NK-92 (cell line): ENCODE measurements at regions not wholly inside any gene's neighbourhood (a gene's known extent, or its start where the extent isn't known, plus 50 kb on each side); places are given as distances from the start of the nearest gene placed in this dataset.

ENCODE experiments used
- DNase-seq: peaks from one replicate; lab custom pipeline; 2025; ENCODE audit not compliant: unreplicated experiment; lab: John Stamatoyannopoulos, UW

GRCh38 chr15:39320886-39321285, 260.0 kb upstream of the THBS1 start:
- no peak for DNase-seq

GRCh38 chr15:39321977-39322376, 258.9 kb upstream of the THBS1 start:
- no peak for DNase-seq

GRCh38 chr15:39323157-39323556, 257.7 kb upstream of the THBS1 start:
- DNase-seq, result no peak

DNA sequence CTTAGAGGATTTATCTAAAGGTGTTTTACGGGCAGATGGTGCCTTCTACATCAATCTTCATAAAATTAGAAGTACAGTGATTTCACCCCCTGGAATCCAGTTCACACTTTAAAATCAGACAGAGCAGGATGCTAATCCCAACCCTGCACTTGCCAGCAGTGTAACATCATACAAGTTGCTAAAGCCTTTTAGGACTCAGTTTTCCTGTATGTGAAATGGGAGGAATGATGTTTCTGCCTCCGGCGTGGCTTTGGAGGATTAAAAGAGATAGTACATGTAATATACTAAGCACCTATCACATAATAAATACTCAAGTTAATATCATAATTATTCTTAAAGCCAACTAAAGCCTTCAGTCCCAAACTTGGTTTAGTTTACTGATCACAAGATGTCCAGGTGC, 257.2 kb upstream of the THBS1 start:
- no peak for DNase-seq

DNA sequence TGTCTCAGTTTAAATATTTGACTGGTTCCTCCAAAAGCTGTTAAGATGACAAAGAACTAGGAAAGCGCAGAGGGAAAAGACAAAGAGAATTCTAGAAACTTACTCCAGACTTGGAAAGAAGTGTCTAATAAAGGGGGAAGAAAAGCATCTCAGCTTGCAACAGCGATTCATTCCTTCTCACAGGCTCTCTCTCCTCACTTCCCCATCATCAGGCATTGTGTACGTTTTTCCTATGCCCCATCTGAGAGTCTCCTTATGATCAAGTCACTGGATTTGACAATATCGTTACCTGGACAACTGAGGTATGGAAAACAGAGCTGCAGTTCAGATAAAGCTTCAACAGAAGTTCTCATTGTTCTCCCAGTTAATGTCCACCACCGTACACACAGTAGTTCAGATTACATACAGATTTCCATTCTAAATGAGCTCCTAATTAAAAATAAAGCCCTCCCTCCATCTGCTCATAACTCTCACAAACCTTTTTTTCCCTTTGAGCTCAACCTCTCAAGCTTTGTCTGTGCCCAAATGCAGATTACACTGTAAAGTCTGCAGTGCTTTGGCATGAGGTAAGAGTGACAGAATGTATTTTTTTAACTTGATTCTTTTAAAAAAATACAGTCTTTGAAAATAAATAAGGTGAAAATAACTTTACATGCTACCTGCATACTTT, 254.4 kb upstream of the THBS1 start:
- DNase-seq, result no peak

- DNase-seq, result no peak
Measured at GRCh38 chr15:39327005-39327730, 253.7 kb upstream of the THBS1 start.

GRCh38 chr15:39330061-39330460, 250.8 kb upstream of the THBS1 start:
- DNase-seq, result no peak

DNA sequence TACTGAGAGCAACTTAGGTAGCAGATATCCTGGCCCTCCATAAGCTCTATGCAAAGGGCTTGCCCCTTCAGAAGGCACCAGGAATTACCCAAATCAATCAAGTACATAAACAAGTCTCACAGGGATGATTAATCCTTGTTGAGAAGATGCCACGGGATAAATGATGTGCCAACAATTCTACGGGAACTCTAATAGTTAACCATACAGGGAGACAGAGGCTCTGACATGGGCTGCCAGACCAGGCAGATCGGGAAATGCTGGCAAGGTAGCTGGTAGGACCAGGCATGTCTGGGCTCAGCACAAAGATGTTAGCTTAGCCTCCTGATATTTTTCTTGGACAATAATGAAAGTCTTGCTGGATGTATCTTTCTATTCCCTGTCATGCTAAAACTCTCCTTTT, 249.3 kb upstream of the THBS1 start:
- DNase-seq, result no peak

- DNase-seq, result no peak
Measured at GRCh38 chr15:39332846-39333245, 248.0 kb upstream of the THBS1 start.

DNA sequence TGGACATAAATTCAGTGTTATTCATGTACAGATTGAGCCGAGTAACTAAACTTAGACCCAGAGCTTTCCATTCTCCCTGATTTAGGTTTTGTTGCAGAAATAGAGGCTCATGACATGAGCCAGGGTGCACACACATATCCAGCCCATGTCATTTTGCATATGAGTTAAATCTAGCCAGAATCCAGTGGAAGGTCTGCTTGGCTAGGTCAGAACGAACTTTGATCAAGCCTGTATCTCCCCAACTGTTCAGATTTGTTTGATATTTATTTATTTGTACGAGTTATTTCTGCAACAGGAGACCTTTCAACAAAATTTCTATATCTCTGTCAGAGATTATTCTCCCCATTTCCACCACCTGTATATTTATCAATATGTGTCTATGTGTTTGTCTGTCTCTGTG, 247.5 kb upstream of the THBS1 start:
- DNase-seq, result no peak

GRCh38 chr15:39333896-39334295, 247.0 kb upstream of the THBS1 start:
- no peak for DNase-seq

DNA sequence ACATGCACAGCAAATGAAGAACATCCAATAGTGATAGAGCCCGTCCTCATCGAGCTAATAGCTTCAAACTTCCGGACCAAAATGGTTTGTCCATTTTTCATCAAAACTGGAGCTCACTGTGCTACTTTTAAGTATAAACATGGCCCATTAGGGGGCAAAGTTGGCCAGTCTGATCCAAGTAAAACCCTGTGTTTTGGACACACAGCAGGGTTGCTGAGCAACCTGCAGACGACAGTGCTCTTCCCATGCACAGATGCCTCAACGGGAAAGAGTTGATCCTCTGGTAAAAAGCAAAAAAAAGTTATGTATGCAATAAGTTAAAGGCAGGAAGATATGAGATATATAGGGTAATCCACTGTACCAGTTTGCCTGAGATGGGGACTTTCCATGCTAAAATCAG, 244.0 kb upstream of the THBS1 start:
- no peak for DNase-seq

DNA sequence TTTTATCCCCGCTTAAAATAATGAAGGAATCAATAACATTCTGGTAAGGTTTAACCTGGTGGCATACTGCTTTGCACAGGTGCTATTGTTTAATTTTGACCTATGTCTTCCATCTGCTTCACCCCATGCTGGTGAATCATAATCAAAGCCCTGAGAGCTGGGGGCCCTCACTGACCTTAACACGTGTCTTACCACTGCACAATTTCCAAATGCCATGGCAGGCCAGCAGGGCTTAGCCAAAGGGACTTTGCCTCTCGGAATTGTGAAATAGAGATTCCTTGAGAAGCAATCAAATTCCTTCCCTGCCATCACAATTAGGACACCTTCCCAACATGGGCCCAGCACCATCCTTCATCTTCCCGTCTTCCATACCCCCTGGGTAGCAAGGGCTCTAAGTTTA, 242.6 kb upstream of the THBS1 start:
- no peak for DNase-seq

DNA sequence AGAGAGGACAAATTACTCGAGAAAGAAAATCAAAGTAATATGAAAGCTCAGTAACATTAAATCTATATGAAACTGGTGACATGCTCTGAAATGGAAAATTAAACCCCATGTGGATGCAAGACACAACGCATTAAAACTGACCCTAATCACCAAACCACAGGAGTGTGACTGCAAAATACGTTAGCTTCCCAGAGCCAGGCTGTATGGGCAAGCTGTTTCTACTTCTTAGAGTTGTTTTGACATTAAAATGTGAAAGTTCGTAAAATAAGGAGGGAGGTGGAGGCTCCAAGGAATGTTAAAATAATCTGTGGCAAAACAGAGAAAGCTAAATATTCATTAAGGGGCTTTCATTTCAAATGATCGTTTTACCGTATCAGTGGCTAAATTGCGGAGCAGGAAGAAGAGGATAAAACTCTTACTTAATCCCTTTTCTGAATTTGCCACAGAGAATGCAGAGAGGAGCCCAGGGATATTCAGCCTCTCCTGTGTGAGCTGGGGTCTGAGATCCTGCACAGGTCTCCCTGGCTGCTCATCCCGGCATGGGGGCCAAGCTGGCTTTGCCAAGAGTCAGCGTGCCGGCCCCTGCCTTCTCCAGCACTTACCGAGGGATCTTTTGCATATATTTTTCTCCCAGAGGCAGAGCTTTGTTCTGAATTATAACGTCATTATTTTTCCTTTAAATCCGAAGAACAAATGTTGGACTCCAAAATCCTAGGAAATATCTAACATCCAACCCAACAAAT, 239.8 kb upstream of the THBS1 start:
- no peak for DNase-seq

DNA sequence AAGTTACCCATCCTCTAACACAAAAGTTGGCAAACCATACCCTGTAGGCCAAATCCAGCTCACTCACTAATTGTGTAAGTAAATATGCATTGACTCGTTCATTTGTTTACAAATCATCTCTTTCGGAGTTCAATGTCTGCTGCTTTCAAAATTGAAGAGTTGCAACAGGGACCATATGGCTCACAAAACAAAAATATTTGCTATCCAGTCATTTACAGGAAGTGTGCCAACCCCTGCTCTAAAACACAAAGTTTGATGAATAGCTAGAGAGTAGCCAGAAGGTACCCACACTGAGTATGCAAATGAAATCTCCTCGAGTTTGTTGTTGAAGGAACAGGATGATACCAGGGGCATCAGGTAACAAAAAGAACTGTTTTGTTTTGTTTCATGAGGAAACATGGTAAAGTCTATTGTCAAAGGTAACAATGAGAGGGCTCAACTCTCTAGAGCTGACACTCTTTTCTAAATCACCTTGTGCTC, 236.2 kb upstream of the THBS1 start:
- no peak for DNase-seq

GRCh38 chr15:39345176-39345575, 235.7 kb upstream of the THBS1 start:
- DNase-seq, result no peak

DNA sequence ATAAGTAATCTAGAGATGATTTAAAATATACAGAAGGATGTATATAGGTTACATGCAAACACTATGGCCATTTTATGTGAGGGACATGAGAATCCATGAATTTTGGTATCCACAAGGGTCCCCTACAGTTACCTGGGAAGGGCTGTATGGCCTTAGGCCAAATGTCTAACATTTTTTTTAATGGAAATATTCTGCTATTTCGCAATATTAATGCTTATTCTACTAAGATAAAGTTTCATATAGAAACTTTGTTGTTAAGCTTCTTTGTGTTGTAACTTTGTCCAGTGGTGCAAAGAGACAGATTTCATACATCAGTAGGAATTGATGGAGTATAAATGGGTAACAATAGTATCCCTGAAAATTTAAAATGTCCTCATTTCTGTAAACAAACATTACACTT, 233.4 kb upstream of the THBS1 start:
- no peak for DNase-seq

DNA sequence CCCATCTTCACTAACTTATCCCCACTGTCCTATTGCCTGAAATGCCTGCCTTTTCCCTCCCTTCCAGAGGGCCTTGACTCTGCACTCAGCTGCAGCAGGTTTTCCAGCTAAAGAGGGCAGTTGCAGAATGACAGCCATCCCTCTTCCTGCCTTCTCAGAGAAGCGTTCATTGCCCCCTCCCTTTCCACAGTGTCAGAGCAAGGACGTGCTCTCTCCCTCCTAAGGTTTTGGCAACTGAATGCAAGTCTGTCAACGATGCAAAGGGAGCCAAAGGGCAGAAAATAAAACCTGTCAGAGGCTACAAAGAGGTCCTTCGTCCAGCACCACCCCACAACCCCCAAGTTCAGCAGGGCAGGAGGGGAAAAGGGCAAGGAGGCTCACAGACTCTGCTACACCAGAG, 230.1 kb upstream of the THBS1 start:
- no peak for DNase-seq

DNA sequence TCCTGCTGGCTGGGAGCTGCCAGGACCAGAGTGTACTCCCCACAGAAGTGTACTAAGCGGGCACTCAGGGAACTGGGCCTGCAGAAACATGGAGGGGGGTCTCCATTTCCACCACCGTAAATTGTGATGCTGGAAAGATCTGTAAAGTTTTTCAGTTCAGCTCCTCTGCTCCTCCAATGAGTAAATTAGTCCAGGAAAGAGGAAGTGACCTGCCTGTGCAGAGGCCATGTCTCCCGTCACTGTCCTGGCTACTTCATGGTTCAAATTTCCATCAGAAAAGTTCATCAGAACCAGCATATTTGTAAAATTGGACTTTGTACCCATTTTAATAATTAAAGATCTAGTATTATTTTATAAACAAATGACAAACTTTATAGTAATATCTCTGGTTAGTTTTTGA, 226.7 kb upstream of the THBS1 start:
- DNase-seq, result no peak

DNA sequence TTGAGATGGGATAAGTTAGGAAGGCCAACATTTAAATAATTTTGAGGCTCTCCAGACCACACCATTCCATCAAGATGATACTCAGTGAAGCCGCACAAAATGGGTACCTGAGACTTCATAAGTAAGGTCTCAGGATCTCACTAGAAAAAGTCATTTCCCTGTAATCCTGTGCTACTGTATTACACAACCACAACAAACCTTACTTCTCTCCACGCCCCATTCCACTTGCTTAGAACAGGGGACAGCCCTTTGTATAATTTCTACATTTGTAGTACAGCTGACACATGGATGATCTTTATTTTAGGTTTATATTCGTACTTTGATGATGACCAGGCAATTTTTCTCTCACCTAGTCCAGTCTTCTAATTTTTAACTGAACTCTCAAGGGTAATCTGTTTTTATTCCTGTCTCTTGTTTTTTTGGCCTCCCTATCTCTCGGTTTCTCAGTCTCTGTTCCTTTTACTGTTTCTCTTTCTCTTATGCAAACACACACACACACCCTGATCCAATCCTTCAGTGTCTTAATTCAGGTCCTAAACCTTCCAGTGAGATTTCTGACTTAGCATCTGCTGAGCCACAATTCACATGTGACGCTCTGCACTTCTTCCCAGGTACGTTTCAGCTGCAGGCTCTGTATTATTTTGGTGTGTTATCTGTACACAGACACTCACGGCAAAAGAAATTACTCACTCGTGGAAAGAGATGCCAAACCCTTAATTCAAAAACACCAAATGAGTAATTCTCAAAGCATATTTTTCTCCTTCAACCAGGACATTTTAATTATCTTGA, 223.2 kb upstream of the THBS1 start:
- no peak for DNase-seq

DNA sequence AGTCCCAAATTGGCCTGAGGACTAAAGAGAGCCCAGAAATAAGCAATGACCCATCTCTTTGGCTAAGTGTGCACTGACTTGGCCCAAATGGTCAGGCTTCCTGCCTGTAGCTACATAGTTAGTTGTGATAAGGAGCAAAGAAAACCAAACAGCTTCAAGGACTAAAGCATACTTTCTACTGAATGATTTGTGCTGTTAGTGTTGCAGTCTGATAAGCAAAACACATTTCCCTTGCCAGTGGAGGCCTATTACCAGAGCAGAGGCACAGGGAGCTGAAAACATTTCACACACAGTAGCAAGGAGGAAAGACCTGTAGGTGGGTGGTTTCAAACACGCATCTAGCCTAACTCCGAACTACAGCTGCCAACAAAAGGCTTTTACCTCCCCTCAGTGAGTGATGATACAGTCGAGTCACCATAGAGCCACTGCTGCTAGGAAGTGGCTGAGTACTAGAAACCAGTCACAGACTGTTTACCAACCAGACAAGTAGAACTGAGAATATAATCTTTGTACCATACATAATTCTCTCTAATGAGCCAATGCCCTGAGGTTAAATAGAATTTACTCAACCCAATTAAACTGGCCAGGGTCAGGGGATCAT, 222.3 kb upstream of the THBS1 start:
- DNase-seq, result no peak
